ENCODE measurements at regions not wholly inside any gene's neighbourhood (a gene's known extent, or its start where the extent isn't known, plus 50 kb on each side); places are given as distances from the start of the nearest gene placed in this dataset.

DNA sequence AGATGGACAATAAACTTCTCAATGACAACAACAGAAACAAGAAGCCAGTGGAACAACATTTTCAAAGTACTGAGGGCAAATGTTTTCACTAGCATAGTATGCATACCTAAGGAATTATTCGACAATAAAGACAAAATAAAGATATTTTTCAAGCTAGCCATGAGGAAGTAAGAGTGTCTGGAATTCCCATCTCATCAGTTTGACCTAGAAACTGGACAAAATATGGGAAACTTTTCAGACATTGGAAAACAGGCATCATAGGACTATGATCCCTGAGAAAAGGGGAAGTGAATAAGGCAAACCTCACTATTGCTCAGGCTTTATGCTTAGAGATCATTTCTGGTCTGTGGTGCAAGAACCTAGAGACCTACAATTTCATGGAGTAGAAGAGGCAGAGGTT, 86.3 kb downstream of the OAT start:
- Histone ChIP-seq H3K9ac (ENCODE audit: low read length) (no peak overlapping the region), H3K4me1 (ENCODE audit: control insufficient read depth in 1 of 2, insufficient read depth in 2 of 2, low read length in 2 of 2) (0 out of 4 replicates have a peak, but pooled peaks cover 0 to 4% of the 10 kb centered on the region in 2 experiments), H3K36me3 (ENCODE audit: control insufficient read depth in 1 of 2, insufficient read depth in 2 of 2, low read length in 2 of 2) (no peaks in the 10 kb centered on the region), H3K4me3 (replicated peaks in 1 of 2; ENCODE audit: low read depth in 1 of 2, low read length in 2 of 2) (no peak overlapping the region), H3K9me2 (ENCODE audit: insufficient read depth) (no peaks in the 10 kb centered on the region), H2AFZ (ENCODE audit: low read depth, low read length, poor library complexity, severe bottlenecking) (no peak overlapping the region), H3K4me2 (ENCODE audit: low read length) (no peak overlapping the region), H3K27ac (ENCODE audit: low read depth, low read length) (no peak overlapping the region), H3K79me2 (ENCODE audit: insufficient read depth, low read length) (no peaks in the 10 kb centered on the region), H3K27me3 (ENCODE audit: insufficient read depth, low read length) (peaks cover 4% of the 10 kb centered on the region; the same call in 1 of the 2 replicates), H3K9me3 (ENCODE audit: control insufficient read depth in 1 of 2, insufficient read depth in 1 of 2, low read depth in 1 of 2, low read length in 2 of 2) (no peaks in the 10 kb centered on the region), H4K20me1 (ENCODE audit: insufficient read depth) (no peaks in the 10 kb centered on the region)
- TF ChIP-seq POLR2AphosphoS5 (IDR thresholded peaks at IDR 0.05; ENCODE audit: low read depth, low read length) (no peak), POLR2A (IDR thresholded peaks at IDR 0.05; ENCODE audit: borderline replicate concordance, extremely low read depth, insufficient read depth, insufficient read length) (no peak), EGR1 (IDR thresholded peaks at IDR 0.05; ENCODE audit: low read depth) (no peak), TCF7L2 (IDR thresholded peaks at IDR 0.05; ENCODE audit: borderline replicate concordance, extremely low read depth, insufficient read depth, insufficient read length) (no peak), RAD21 (IDR thresholded peaks at IDR 0.05; ENCODE audit: low read depth) (no peak), REST (IDR thresholded peaks at IDR 0.05; ENCODE audit: low read depth) (no peak), JUND (IDR thresholded peaks at IDR 0.05) (no peak), CEBPB (IDR thresholded peaks at IDR 0.05; ENCODE audit: low read depth) (no peak)
- TF ChIP-seq, protein P1, sequence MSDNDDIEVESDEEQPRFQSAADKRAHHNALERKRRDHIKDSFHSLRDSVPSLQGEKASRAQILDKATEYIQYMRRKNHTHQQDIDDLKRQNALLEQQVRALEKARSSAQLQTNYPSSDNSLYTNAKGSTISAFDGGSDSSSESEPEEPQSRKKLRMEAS (IDR thresholded peaks at IDR 0.05), result no peak
- intact Hi-C loops (cut with micrococcal nuclease), result no loop called here
- ATAC-seq (no peak), DNase-seq (ENCODE audit: low read depth, low spot score) (no peak)
- no TSS peak for BruUV-seq (replicated peaks)
- POLR2A ChIA-PET, result no interaction called here
- RAD21 ChIA-PET (ENCODE audit: low non-redundant PET in 1 of 2, low total read pairs in 2 of 2, uncharacterized antibody in 2 of 2, unreplicated experiment in 2 of 2), result no interaction called here
- CTCF ChIA-PET, result no interaction called here
